ENCODE measurements at regions not wholly inside any gene's neighbourhood (a gene's known extent, or its start where the extent isn't known, plus 50 kb on each side); places are given as distances from the start of the nearest gene placed in this dataset.

DNA sequence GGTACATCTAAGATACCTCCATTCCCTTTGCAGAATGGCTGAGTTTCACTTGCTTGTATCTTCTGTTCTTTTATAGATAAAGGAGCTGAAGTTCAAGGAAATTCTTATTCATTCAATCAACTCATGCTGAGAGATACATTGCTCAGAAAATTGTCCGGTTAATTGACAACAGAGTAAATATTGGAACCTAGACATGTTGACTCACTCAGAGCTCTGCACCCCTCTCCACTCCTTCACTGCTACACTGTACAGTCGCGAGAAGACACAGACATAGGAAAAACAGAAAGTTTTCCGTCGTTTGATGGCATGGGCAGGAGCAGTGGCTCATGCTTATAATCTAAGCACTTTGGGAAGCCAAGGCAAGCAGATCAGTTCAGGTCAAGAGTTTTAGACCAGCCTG is 690.5 kb upstream of the SOX9 start:
- TF ChIP-seq POLR2AphosphoS5 (IDR thresholded peaks at IDR 0.05; ENCODE audit: borderline replicate concordance, low read depth, low read length) (no peak), EZH2 (IDR thresholded peaks at IDR 0.05) (no peak)
